Smooth muscle cell (in vitro differentiated cells): ENCODE measurements at regions not wholly inside any gene's neighbourhood (a gene's known extent, or its start where the extent isn't known, plus 50 kb on each side); places are given as distances from the start of the nearest gene placed in this dataset.

ENCODE experiments used
- DNase-seq: peaks from one replicate; lab custom pipeline; 2025; ENCODE audit not compliant: unreplicated experiment; lab: John Stamatoyannopoulos, UW
- H2AFZ ChIP-seq: fragments of 200-600 bp; sonication (generic); 2 replicates; pipeline ENCODE4 v1.6.0; 2016; ENCODE audit warnings: antibody characterized with exemption, low read depth, mild to moderate bottlenecking
- H3F3A ChIP-seq: fragments of 200-600 bp; sonication (generic); 2 replicates; pipeline ENCODE4 v1.6.0; 2017; ENCODE audit warnings: antibody characterized with exemption, low read depth
- H3K27ac ChIP-seq: fragments of 200-600 bp; sonication (generic); 2 replicates; pipeline ENCODE4 v1.5.1; 2016; ENCODE audit warnings: low read depth, mild to moderate bottlenecking
- H3K27me3 ChIP-seq: fragments of 200-600 bp; sonication (generic); 2 replicates; pipeline ENCODE4 v1.6.1; 2016; ENCODE audit warnings: low read depth, mild to moderate bottlenecking
- H3K36me3 ChIP-seq: fragments of 200-600 bp; sonication (generic); 2 replicates; pipeline ENCODE4 v1.5.1; 2016; ENCODE audit warnings: low read depth
- H3K4me1 ChIP-seq: fragments of 200-600 bp; sonication (generic); 2 replicates; pipeline ENCODE4 v1.5.1; 2016; ENCODE audit warnings: low read depth
- H3K4me2 ChIP-seq: fragments of 200-600 bp; sonication (generic); 2 replicates; pipeline ENCODE4 v1.6.0; 2016; ENCODE audit warnings: mild to moderate bottlenecking
- H3K4me3 ChIP-seq: fragments of 200-600 bp; sonication (generic); 2 replicates; pipeline ENCODE4 v1.5.1; 2016; ENCODE audit warnings: mild to moderate bottlenecking
- H3K79me2 ChIP-seq: fragments of 200-600 bp; sonication (generic); 2 replicates; pipeline ENCODE4 v1.6.0; 2016; ENCODE audit warnings: low read depth, mild to moderate bottlenecking
- H3K9ac ChIP-seq: fragments of 200-600 bp; sonication (generic); 2 replicates; pipeline ENCODE4 v1.6.0; 2016; ENCODE audit warnings: low read depth
- H3K9me3 ChIP-seq: fragments of 200-600 bp; sonication (generic); replicated peaks from 2 replicates; pipeline ENCODE4 v1.5.1; 2016; ENCODE audit warnings: low read depth
- H4K20me1 ChIP-seq: fragments of 200-600 bp; sonication (generic); 2 replicates; pipeline ENCODE4 v1.6.0; 2016; ENCODE audit warnings: low read depth
- CTCF ChIP-seq: fragments of 200-600 bp; sonication (generic); IDR thresholded peaks from 2 replicates; pipeline ENCODE4 v1.5.1; 2017; ENCODE audit warnings: borderline replicate concordance, mild to moderate bottlenecking, antibody characterized with exemption; ENCODE audit not compliant: insufficient read depth, poor library complexity, severe bottlenecking
- WGBS: methylation state at CpG from one replicate; pipeline ENCODE4 v1.1.7; 2016; ENCODE audit warnings: low lambda C conversion rate; 5-methylcytosine and 5-hydroxymethylcytosine counted together

- TF ChIP-seq CTCF = no peak
- Histone ChIP-seq H3K4me2 (no peak overlapping the region), H4K20me1 (no peaks in the 10 kb centered on the region), H3K4me3 (no peak overlapping the region), H3F3A (peaks cover 4% of the 10 kb centered on the region), H3K9ac (no peak overlapping the region), H3K9me3 (no peaks in the 10 kb centered on the region), H3K79me2 (no peaks in the 10 kb centered on the region), H3K4me1 (peaks cover 20% of the 10 kb centered on the region), H3K27me3 (no peaks in the 10 kb centered on the region), H3K36me3 (no peaks in the 10 kb centered on the region), H2AFZ (no peak overlapping the region), H3K27ac (no peak overlapping the region)
- WGBS = 96% methylated on average over 1 of the region's 1 CpG
- no peak for DNase-seq
These were observed 148.8 kb downstream of the CPEB2 start for GRCh38 chr4:15151033-15151432.

DNA sequence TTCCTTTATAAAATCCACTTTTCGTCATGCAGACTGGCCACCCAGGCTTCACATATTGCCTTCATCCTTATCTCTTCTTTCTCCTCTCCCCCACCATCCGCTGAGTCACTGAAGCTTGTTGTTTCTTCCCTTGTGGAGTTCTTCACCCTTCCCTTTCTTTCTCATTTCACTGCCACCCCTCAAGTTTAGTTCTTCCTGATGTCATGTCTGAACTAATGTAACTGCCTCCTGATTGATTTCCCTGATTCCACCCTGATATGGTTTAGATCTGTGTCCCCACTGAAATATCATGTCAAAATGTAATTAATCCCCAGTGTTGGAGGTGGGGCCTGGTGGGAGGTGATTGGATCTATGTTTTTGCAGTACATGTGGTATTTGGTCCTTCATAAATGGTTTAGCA, 151.4 kb downstream of the CPEB2 start:
- Histone ChIP-seq H3K36me3 (no peaks in the 10 kb centered on the region), H3K27me3 (no peaks in the 10 kb centered on the region), H3K4me1 (peaks cover 22% of the 10 kb centered on the region), H3K4me2 (no peak overlapping the region), H3K79me2 (no peaks in the 10 kb centered on the region), H3K27ac (no peak overlapping the region), H3F3A (peaks cover 4% of the 10 kb centered on the region), H3K9ac (no peak overlapping the region), H3K4me3 (no peak overlapping the region), H4K20me1 (no peaks in the 10 kb centered on the region), H3K9me3 (no peaks in the 10 kb centered on the region), H2AFZ (no peak overlapping the region)
- DNase-seq = no peak
- no peak for TF ChIP-seq CTCF
- 58% methylated on average over 2 of the region's 2 CpGs for WGBS

DNA sequence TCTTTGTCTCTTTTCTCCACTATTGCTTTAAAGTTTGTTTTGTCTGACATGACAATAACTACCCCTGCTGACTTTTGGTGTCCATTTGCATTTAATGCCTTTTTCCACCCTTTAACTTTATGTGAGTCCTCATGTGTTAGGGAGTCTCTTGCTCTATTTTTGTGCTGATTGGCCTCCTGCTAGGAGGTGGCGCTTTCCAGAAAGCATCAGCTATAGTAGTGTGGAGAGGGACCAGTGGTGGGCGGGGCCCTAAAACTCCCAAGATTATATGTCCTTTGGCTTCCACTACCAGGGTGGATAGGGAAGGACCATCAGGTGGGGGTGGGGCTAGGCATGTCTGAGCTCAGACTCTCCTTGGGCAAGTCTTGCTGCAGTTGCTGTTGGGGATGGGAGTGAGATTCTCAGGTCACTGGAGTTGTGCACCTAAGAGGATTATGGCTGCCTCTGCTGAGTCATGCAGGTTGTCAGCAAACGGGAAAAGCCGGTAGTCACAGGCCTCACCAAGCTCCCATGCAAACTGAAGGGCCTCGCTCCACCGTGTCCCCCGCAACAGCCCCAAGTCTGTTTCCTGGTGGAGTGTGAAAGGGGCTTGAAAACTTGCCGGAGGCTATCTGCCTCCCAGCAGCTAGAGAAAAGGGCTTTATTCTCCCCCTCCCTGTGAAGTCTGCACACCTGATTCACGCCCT, 156.3 kb downstream of the CPEB2 start:
- H2AFZ ChIP-seq = no peak overlapping the region
- H3K4me1 ChIP-seq = peaks cover 11% of the 10 kb centered on the region
- DNase-seq = no peak
- H3K4me3 ChIP-seq = no peak overlapping the region
- H3K27ac ChIP-seq = peak overlapping the region; percentile 27
- WGBS = 76% methylated on average over 9 of the region's 9 CpGs
- no peaks in the 10 kb centered on the region for H3K79me2 ChIP-seq
- H3K4me2 ChIP-seq = no peak overlapping the region
- TF ChIP-seq CTCF = no peak
- no peaks in the 10 kb centered on the region for H3K36me3 ChIP-seq
- H4K20me1 ChIP-seq = no peaks in the 10 kb centered on the region
- H3K27me3 ChIP-seq = no peaks in the 10 kb centered on the region
- no peak overlapping the region for H3K9ac ChIP-seq
- no peaks in the 10 kb centered on the region for H3K9me3 ChIP-seq
- no peaks in the 10 kb centered on the region for H3F3A ChIP-seq

DNA sequence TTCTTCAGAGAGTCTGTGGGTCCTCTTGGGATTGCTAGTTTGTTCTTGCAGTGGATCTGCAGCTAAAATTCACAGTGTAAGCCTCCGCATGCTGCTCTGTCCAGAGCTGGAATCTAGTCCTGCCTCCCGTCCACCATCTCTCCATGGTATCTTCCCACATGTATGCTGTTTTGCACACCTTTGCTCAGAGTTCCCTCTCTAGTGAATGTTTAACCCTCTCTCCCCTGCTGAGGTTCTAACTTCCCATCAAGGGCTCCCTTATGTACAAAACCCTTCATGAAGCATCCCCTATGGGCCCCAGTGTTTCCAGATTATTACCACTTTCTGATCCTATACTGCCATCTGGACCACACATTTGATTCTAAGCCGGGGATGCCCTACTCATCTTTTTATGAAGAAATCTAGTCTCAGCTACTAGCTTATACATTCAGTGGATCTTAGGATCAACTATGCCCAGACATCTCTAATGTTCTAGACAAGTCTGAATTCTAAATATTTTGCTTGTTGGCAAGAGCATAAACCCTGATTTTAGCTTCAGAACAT, 157.3 kb downstream of the CPEB2 start:
- 95% methylated on average over 3 of the region's 3 CpGs for WGBS
- Histone ChIP-seq H3K4me2 (no peak overlapping the region), H3K36me3 (no peaks in the 10 kb centered on the region)

More for the DNA sequence above, 157.3 kb downstream of the CPEB2 start:
- Histone ChIP-seq H3K9ac (no peak overlapping the region), H3K4me1 (peaks cover 11% of the 10 kb centered on the region), H2AFZ (no peak overlapping the region), H3K4me3 (no peak overlapping the region), H4K20me1 (no peaks in the 10 kb centered on the region), H3F3A (no peaks in the 10 kb centered on the region), H3K9me3 (no peaks in the 10 kb centered on the region), H3K27me3 (no peaks in the 10 kb centered on the region), H3K27ac (peak overlapping the region; percentile 27), H3K79me2 (no peaks in the 10 kb centered on the region)
- TF ChIP-seq CTCF = no peak
- no peak for DNase-seq
